Stimulated activated CD4-positive, alpha-beta T cell treated with anti-CD3 and anti-CD28 coated beads, Interleukin-1b, Interleukin-23, amount 100 ng/mL, for 48 hours (primary cell): ENCODE measurements at regions not wholly inside any gene's neighbourhood (a gene's known extent, or its start where the extent isn't known, plus 50 kb on each side); places are given as distances from the start of the nearest gene placed in this dataset.

Experiments
- DNase-seq: peaks from one replicate; pipeline ENCODE4 v3.0.0-alpha.2; 2020

DNA sequence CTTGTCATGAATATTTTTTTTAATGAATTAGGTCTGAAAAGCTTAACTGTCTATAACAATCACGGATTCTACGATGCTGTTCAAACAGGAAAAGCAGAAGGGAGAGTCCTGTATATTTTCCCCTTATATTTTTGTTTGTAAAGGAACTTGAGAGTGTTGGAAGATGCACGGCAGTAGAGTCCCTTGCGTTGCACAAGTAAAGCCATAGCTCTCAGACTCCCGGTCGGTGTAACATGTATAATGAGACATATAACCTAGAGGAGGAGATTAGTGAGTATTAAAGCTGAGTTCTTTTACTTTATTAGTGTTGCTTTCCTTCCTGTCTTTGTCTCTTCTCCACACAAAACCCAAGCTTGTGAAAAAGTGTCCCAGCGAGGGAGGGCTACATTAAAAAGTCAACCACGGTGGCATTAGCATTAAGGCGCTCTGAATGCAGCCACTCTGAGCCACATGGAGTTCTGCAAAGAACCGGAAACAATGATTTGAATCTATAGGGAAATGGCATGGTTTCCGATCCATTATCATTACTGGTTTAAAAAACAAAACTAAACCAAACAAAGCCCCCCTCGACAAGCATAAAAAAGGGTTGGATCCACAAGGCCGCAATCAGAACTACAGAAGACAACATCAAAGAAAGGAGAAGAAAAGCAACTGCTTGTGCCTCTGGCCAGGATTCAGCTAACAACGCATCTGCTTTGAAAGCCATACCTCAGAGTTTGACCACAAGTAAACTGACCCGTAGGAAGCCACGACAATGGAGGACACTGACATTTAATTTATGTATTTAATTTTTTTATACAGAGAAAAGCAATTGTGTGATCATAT, 356.8 kb downstream of the LMO4 start:
- no peak for DNase-seq

DNA sequence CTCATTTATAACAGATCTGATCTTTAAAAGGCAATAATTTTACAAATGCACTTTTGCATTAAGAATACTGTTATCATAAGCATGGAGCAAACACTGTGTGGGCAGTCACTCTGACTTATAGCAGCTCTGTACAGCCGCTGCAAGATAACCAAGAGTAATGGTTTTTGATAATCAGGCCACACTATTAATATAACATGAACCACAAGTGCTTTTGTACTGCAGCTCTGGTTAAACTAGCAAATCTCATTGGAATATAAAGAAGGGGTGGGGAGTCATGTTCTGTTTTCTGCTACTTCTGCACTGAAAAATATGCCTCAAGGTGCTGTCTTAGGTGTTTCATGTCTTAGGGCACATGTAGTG, 357.4 kb downstream of the LMO4 start:
- no peak for DNase-seq

- DNase-seq = no peak
Observed at GRCh38 chr1:87686671-87687070, 358.0 kb downstream of the LMO4 start.

DNA sequence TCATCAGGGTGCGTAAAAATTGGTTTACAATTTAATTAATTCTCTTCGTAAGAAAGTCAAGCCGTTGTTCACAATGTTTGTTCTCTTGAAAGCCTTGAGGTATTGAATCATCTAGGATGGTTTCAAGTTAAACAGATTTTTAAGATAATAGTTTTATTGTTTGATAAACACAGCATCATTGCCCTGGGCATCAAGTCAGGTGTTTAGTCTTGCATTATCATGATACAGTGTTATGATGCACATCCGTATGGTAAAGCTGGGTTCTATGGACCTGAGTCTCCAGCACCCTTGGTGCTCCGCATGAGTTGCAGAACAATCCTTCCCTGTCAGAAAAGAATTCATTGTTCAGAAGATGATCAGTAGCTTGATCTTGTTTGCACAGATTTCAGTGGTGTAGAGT, 359.5 kb downstream of the LMO4 start:
- no peak for DNase-seq

DNA sequence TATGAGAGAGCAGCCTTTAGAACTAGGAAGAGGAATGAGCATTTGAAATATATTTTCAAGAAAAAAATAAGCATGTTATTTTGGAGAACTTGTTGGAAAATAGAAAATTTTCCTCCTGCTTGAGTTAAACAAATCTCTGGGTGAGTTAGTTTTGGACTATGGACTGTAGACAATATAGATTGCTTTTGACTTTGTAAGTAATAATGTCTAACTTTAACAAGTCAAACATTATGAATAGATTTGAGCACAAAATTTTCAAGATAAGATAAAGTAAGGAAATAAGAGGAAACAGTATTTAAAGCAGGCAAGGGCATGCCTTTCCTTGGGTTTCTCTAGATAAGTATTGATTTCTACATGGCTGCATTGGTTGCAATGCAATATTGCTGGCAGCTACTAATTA, 360.8 kb downstream of the LMO4 start:
- no peak for DNase-seq

DNA sequence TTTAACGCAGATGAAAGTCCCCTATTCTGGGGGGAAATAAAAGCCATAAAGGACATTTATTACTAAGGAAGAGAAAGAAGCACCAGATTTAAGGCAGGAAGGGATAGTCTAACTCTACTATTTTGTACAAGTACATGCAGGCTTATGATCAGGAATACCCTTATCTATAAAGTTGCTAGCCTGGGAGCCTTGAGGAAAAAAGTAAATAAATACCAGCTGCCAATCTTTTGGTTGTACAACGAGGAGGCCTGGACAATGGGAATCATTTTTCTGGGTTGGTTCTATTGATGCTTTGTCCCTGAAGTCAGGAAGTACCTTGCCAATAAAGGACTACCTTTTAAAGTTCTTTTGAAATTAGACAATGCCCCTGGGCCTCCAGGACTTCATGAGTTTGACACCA, 367.8 kb downstream of the LMO4 start:
- no peak for DNase-seq

DNA sequence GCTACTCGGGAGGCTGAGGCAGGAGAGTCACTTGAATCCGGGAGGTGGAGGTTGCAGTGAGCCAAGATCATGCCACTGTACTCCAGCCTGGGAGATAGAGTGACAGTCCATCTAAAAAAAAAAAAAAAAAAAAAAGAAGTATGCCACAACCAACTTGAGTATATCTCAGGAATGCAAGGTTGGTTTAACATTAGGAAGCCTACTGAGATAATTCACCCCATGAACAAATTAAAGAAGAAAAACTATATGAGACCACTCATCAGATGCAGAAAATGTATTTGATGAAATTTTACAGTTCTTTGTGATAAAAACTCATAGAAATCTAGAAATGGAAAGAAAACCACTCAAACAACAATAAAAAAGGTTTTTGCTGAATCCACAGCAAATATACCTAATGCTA, 373.8 kb downstream of the LMO4 start:
- DNase-seq = no peak

DNA sequence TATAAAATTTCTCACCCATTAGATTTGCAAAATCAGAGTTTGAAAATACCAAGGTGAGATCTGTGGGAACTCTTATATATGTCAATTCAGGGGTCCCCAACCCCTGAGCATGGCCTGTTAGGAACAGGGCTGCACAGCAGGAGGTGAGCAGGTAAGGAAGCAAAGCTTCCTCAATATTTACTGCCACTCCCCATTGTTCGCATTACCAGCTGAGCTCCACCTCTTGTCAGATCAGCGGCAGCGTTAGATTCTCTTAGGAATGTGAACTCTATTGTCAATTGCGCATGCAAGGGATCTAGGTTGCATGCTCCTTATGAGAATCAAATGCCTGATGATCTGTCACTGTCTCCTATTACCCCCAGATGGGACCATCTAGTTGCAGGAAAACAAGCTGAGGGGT, 376.6 kb downstream of the LMO4 start:
- DNase-seq = no peak

DNA sequence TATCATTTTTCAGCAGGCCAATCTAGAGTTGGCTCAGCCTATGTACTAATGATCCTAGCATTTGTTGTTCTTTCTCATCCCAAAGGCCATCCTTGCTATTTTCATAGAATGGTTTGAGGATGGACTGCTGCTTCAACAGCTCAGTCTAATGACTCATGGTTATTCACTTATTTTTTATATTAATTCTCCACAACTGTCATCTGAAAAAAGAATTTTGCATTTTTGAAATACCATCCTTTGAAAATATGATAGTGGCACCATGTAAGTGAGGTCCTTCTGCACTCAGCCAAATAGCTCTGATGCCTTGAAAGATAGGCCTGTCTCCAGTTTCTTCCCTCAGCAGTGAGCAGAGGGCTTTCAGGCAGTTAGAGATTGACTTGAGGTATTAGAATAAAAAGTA, 377.5 kb downstream of the LMO4 start:
- DNase-seq = no peak

DNA sequence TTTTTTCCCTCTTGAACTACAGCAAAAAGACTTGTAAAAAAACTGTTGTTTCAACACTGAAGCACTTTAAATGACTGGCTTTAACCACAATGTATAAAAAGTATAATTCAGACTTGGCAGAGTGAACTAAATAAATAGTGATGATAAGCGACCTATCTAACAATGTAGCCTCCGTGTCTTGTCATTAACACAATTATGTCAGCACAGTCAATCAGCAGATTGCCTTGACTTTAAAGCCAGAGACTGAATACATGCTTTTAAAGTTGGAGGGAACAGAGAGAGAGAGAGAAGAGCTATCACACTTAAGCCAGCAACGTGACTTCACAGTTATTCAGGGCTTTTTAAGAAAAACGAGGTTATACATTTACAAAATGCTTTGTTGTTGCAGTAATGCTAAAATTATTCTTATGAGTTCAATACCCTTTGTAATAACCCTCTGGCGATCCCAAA, 378.1 kb downstream of the LMO4 start:
- DNase-seq = no peak

DNA sequence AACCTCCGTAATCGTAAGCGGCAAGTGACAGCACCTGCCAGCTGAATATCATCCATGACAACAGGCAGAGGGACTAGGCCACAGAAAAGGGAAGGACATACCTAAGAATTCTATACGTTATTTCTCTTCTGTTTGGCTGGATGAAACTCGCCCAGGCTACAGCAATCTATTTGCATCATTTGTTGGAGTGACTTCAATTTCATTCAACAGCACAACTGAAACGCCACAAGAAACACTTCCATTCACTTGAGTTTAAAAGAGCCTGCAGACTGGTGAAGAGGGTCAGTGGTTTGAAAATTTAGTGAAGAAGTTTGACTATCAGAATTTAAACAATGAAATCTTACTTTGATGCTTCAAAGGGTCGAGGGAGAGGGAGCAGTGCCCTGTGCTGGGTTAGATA, 378.7 kb downstream of the LMO4 start:
- DNase-seq = no peak

GRCh38 chr1:87712261-87713010, 383.8 kb downstream of the LMO4 start:
- no peak for DNase-seq

- no peak for DNase-seq
Observed at GRCh38 chr1:87714278-87714677, 385.6 kb downstream of the LMO4 start.

DNA sequence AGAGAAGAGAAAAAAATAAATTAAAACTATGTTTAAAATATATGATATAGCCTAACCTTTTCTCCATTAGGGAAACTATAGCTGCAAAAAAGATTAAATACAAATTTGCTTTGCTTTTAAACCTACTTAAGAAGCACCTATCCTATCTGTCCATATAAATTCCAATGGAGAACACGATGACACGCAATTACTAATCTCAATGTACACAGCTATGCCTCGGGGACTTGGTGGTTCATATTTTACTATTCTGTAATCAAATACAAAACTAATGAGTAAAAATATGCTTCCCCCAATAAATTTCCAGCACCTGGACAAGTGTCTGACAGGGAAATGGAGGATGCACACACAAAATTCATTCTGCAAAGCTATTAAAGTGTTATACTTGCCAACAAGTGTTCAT, 386.4 kb downstream of the LMO4 start:
- no peak for DNase-seq

DNA sequence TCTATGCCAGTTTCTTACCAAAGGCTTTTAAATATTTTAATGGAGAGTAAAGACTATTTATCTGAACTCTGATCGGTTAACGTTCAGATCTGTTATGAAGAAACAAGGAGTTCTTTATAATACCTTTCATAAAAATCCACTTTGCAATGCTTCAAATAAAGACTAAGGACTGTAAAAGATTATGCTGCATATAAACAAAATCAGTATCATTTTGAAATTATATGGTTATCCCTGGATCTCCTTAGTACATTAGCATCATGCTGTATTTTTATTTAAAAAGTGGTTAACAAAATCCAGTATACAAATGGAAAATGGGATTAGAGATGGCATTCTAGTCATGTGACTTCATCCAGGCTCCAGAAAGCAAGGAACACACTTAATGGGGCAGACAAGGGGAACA, 386.8 kb downstream of the LMO4 start:
- no peak for DNase-seq

GRCh38 chr1:87717157-87717670, 388.5 kb downstream of the LMO4 start:
- DNase-seq = no peak

- DNase-seq = no peak
Observed at GRCh38 chr1:87718241-87718950, 389.7 kb downstream of the LMO4 start.

DNA sequence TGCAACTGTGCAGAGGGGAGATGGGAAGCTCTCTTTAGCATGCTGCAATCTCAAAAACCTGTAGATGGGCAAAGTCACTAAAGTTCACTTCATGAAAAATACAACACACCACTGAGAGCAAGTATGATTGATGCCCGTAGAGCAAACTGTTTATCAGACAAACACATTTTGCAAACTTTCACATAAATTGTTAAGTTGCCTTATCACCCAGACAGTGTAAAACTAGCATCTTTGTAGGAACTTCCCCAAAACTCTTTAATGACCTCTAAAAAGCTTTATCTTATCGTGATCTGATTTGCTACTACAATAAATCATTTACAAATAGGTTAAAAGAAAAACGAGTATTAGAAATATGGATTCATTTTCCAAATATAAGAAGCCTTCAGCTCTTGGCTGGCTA, 391.0 kb downstream of the LMO4 start:
- DNase-seq = no peak

GRCh38 chr1:87720561-87720960, 391.9 kb downstream of the LMO4 start:
- DNase-seq = no peak

- DNase-seq = no peak
Observed at GRCh38 chr1:87723193-87723592, 394.5 kb downstream of the LMO4 start.

DNA sequence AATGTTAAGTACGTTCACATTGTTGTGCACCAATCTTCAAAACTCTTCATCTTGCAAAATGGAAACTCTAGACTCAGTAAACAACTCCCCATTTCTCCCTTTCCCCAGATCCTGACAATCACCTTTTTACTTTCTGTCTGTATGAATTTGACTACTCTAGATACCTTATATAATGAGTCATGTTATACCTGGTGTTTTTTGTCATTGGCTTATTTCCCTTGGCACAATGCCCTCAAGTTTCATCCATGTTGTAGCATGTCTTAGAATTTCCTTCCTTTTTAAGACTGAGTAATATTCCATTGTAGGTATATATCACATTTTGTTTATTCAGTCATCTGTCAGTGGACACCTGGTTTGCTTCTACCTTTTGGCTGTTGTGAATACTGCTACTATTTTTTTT, 399.5 kb downstream of the LMO4 start:
- no peak for DNase-seq

DNA sequence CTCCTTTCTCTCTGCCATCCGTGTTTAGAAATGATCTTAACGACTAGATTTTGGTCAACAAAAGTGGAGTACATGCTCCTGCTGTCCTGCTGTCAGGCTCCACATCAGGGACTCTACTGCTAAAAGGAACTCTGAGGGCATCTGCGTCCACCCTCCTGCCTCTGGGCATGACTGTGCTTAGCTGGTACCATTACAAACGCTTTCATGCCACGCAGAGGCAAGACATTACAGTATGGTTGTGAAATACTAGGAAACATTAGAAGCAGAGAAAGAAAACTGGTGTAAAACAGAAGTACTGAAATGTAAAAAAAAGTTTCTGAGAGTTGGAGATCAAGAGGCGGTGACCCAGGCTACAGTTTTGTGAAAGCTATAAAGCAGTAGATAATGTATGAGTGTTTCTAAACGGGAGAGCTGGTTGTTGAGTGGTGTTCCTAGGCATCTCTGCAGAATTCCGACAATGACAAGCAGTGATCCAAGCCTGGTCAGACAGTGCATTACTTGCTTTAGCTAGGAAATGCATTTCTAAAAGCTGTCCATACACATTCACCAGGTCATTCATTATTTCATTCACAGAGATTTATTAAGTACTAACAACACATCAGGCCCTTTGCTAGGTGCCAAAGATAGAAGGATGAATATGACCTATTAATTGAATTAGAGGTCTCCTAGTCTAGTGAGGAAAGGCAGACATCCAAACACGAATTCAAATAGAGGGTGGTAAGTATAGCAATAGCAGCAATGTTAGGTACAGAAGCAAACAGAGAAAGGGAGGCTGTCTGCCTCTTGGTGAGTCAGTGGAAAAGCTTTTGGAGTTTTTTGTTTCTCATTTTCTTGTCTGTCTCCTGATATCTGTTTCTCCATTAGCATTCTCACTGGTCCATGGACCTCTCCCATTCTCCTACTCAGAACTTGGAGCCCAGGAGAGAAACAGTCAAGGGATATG, 401.9 kb downstream of the LMO4 start:
- DNase-seq = no peak

DNA sequence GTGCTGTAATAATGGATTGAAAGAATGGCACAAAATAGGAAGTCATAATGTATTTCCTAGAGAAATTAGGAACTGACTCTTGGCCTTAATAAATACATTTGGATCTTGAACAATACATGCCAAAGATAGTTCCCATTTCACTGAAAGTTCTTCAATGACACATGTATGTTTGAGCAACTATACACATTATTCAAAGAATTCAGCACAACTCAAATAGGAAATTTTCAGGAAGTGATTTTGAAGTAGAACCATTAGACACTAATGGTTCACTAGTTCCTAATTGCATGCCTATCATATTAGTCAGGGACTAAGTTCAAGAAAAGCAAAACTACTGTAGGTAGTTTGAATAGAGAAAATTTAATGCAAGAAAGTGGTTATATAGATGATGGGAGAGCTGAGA, 404.7 kb downstream of the LMO4 start:
- no peak for DNase-seq
